Stimulated activated CD4-positive, alpha-beta T cell treated with anti-CD3 and anti-CD28 coated beads, Interleukin-2, amount 100 ng/mL, for 24 hours (primary cell): ENCODE measurements at regions not wholly inside any gene's neighbourhood (a gene's known extent, or its start where the extent isn't known, plus 50 kb on each side); places are given as distances from the start of the nearest gene placed in this dataset.
"Not testable (repeated sequence)": the region's sequence is repeated elsewhere in the genome, so short reads cannot be mapped to it uniquely, and the experiment has no call there.

ENCODE experiments used
- DNase-seq, 2 donors: peaks; one replicate each; pipeline ENCODE4 v3.0.0-alpha.2; 2020

DNA sequence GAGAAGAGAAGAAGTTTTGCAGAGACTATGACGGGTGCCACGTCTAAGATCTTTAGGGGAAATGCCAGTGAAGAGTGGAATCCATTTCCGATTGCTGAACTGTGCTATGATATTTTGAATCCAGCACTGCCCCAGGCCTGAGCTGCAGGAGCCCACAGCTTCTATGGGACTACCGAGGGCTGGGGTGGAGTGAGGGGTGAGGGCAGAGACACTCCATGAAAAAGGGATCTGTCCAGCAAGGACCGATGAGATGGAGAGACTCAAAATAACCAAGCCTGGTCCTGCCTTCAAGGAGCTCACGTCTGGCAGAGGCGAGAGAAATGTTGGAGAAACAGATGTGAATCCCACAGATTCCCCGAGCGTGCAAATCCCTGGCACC lies 79.8 kb upstream of the MEF2A start:
- DNase-seq: no peak

DNA sequence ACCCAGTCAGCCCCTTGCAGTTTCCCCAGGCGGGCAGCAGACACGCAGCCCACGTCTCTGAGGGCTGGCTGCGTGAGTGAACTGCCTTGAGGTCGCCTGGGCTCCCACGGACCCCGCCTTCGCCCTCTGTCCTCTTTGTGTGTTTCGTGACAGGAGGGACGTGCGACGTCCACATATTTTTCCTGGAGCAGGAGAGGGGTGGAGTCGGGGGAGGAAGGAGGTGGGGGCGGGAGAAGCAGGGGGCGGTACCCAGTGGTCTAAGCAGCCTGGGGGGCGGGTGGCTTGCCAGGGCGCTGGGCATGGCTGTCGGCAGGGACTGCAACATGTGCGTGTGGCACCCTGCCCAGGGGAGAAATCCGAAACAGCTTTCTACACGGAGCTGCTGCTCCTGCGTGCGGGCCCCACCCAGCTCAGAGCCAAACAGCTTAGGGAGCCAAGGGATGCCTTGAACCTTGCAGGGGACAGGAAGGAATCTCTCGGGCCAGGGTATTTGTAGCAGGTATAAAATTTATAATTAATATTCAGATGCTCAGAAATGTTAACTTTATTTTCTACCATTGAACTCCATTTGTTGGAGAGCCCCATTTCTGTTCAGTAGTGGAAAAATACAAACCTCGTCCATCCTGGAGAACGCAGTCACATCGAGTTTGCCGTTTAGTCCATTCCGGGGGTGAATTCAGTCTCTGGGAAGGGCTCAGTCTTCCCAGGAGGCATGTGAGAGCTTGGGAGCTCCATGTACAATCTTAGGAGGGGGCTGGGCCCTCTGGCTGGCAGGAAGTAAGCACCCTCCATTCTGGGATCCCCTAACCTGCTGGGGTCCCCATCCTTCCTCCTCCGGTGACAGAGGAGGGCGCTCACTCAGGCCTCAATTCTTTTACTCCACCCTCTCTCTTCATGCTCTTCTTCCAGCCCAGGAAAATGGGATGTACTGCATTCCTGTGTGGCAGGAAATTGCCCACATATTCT lies 79.1 kb upstream of the MEF2A start:
- DNase-seq: no peak

DNA sequence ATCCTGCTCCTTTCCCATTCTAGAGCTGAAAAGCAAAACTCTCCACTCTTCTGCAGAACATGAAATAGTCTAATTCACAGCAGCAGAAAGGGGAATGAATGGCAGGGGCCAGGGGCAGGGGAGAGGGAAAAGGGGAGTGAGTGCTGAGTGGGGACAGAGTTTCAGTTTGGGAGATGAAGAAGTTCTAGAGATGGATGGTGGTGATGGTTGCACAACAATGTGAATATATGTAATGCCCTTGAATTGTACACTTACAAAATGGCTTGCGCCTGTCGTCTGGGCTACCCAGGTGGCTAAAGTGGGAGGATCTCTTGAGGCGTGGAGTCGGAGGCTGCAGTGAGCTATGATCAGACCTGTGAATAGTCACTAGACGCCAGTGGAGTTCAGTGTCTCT lies 78.5 kb upstream of the MEF2A start:
- no peak for DNase-seq

DNA sequence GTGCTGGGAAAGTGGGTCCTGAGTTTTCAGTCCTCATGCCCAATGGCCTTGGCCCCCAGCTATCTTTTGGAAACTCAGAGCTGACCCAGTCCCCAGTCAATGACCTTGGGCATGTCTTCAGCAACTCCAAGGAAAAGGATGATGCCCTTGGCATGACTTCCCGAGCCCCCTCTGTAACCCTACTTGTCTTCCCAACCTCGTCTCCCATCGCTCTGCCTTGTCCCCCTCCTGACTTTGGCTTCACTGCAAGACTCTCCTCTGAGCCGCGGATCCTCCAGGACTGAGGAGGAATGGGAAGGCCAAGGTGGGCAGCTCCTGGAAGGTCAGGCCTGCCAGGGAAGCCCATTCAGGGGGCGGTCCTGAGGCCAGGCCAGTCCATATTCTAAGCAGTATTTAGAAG lies 73.5 kb upstream of the MEF2A start:
- no peak for DNase-seq

DNA sequence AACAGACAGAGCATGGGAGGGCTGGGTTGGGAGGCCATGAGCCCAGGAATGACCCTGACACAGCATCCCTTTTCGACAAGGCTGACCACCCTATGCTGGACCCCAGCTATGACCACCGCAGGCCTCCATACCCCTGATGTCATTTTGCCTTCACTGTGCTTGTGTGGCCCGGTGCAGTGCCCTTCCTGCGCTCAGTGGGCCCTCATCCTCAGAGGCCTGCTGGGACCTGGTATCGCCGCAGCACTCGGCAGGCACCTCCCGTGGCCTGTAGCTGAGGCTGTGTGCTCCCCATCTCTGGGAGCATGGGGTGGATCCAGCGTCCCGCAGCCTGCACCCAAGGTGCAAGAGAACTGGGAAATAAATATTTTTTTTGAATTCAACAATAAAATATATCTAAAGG lies 73.1 kb upstream of the MEF2A start:
- DNase-seq: no peak

DNA sequence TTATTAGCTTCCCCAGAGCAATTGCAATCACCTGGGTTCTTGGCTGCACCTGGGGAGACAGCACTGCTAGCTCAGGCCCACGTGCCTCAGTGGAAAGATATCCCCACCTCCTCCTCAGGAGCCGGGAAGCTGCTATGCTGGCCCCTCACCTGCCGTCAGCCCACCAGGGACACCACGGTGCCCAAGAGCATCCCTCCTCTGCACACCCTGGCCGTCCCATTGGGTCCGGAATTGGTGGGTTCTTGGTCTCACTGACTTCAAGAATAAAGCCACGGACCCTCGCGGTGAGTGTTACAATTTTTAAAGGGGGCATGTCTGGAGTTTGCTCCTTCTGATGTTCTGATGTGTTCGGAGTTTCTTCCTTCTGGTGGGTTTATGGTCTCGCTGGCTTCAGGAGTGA lies 72.3 kb upstream of the MEF2A start:
- no peak for DNase-seq

DNA sequence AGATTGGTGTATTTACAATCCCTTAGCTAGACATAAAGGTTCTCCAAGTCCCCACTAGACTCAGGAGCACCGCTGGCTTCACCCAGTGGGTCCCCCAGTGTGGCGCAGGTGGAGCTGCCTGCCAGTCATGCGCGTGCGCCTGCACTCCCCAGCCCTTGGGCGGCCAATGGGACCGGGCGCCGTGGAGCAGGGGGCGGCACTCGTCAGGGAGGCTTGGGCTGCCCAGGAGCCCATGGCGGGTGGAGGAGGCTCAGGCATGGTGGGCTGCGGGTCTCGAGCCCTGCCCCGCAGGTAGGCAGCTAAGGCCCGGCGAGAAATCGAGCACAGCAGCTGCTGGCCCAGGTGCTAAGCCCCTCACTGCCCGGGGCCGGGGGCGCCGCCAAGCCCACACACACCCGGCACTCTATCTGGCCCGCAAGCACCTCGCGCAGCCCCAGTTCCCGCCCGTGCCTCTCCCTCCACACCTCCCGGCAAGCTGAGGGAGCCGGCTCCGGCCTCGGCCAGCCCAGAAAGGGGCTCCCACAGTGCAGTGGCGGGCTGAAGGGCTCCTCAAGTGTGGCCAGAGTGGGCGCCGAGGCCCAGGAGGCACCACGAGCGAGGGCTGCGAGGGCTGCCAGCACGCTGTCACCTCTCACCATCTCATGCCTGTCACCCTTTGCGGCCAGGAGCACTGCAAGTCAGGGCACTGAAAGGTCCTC lies 71.1 kb upstream of the MEF2A start:
- DNase-seq: not testable (repeated sequence)

DNA sequence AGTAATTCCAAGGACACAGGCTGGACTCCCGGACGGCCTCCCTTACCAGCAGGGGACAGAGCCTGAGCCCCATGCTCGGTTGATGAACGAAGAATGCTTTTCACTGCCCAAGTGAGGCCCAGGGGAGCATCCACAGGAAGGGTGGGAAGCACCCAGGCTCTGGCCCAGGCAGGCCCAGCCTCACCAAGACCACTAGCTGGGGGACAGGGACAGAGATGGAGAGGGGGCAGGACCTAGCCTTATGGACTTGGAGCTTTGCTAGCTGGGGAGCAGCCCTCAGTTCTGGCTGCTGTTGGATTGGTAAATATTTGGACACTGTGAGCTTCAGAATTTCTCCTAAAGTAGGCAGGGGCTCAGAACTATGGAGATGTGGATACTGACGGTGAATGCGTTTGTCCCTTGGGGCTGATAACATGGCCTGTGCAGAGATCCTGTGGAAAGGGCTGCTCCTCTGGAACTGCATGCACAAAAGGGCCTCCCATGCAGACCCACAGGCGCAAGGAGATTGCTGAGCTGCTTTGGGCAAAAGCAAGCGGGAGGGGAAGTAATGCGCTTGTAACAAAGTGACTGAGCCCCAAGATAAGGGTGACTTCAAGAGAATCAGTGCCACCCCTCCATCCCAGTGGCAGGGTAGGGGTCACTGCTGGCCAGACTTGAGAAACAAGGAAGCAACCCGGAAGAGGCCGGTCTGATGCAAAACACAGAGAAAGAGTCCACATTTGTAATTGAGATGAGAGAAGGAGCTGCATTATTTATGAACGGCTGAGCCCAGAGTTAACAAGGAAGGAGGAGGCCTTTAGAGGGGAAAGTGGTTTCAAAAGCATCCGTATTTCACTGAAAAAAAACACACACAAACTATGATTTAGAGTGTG lies 70.1 kb upstream of the MEF2A start:
- DNase-seq: no peak

DNA sequence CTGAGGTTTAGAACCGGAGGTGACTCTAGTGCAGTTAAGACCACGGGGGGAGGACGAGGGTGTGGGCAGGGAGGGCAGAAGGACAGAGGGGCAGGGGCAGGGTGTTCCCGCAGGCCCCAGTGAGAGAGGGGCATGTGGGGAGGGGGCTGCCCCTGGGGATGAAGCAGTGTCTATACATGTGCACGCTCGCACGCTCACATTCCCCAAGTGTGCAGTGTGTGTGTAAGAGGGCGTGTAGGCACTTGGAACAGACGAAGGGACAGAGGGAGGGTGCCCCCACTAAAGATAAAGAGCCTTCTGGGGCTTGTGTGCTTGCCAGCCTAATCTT lies 69.5 kb upstream of the MEF2A start:
- DNase-seq: no peak

DNA sequence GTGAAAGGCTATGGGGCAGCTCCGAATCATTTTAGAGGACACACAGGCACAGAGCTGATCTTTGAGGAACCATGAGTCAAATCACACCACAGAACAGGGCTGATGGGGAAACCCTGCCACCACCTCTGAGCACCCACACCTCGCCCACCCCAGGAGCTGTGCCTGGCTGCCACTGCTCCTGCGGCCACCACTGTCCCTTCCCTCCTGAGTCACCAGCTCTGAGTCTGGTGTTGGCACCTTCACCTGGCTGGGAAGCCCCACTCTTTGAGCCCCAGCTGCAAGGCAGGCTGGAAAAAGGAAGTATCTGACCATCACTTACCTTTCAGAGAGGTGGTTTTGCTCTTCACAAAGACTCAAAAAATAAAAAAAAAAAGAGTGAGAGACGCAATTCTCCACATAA lies 63.6 kb upstream of the MEF2A start:
- peak in 1 of 2 donors; percentile 36 for DNase-seq

DNA sequence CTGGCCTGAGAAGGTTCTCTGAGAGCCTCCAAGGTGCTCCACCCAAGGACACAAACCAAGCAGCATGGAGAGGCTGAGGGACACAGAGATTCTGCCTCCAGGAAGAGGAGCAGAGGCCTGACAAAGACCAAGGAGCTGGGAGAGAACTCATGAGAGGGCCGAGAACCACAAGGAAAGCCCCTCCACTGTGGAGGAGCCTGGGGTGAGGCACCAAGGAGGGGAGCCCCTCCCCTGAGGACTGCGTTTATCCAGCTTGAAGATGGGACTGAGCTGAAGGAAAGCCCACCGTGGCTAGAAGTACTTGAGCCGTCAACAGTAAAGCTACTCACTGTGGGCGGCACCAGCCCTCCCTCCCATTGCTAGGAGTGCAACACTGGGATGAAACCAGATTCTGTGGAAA lies 63.1 kb upstream of the MEF2A start:
- no peak for DNase-seq

DNA sequence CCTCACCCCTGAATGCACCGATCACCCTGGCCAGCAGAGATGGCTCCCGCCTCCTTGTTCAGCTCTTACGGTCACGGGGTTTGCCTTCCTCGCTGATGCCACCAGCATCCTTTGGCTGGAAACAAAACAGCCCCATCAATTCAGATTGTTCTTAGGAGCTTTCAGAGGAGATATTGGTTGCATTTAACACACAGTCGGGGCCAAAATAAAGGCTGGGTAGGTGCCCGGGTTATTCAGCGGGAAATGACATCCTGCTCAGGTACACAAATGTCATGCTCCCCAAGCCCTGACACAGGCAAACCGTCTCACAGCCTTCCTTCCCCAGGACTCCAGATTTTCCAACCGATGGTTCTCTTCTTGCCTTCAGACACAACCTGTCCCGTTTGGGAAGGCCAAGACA lies 62.4 kb upstream of the MEF2A start:
- no peak for DNase-seq

DNA sequence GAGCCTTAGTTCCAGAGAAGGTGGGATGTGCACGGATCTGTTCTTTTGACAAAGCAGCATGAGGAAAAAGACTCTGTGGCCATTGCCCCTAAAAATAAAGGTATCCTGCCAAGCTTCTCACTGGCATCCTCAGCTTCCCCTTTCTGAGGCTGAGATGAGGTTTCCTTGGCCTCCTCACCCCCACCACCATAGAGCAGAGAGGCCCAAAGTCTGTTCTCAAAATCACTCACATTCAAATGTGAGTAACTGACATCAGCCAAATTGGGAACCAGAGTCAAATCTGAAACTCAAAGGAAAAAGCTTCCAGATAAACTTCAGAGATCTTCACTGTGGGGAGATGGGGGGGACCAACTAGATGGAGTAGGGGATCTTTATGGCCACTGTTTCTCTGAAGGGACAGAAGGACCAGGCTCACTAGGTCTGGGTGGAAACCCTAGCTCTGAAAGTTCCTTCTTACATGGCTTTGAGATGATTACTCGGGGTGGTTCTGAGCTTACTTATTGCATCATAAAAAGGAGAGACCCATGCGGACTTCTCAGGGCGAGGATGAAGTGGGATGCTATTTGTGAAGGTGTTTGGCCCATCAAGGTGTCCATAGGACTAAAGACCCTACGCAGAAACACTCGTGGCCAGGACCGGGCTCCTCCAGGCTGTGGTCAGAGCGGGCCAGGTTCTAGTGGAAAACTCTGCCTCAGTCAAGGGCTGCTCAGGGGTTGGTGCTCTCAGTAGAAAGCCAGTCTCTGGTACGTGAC lies 61.5 kb upstream of the MEF2A start:
- DNase-seq: no peak

DNA sequence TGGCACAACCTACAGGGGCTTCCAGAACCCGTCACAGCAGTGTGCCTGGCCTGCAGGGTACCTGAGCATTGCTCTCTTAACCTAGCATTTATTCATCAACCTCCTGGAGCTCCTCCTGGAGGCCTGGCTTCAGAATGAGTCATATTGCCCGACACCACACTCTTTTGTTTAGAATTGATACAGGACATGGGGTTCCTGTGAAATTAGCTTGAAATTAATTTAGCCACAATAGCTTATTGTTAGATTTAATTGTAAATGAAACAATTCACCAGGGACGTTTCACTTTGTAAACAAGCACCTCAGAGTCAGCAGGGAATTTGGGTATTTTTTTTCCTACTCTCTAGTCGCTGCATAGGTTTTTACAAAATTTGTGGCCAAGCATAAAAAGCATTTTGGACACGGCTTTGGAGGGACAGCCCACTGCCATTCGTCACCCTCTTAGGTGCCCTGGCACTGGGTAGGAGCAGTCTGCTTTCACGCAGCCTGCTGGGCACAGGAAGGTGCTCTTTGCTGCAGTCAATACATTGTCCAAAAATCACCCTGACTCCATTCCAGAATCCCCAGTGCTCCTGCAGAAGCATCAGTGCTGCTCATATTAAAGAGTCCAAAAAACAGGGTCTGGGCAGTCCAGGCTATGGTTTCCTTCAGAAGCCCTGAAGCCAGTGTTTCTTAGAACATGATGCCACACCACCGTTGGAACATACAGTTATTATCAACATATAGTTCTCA lies 60.8 kb upstream of the MEF2A start:
- no peak for DNase-seq

DNA sequence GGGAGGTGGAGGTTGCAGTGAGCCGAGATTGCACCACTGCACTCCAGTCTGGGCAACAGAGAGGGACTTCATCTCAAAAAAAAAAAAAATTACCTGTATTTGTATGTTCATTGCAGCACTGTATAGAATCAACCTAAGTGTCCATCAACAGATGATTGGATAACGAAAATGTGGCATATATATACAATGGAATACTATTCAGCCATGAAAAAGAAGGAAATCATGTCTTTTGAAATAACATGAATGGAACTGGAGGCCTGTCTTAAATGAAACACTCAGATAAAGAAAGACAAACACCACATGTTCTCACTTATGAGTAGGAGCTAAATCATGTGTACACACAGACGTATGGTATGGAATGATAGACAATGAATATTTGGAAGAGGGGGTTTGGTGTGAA lies 59.4 kb upstream of the MEF2A start:
- no peak for DNase-seq

DNA sequence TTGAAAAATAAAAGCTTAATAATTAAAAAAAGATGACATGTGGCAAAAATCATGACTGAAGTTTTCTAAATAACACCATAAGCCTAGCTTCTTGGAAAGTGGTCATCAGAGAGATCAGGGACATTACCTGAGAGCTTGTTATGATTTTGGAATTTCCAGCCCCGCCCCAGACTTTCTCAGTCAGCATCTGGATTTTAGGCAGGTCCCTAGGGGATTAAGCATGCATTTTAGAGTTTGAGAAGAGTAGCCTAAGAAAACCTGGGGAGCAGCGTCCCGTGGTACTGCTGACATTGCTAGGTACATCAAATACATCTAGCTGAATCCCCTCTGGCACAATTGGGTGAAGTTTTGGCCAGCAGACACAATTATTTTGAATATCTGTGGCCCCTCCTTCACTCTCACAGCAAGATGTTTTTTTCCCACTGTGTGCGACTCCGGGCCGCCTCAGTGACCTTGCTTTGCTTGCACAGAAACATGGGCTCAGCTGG lies 58.7 kb upstream of the MEF2A start:
- no peak for DNase-seq

DNA sequence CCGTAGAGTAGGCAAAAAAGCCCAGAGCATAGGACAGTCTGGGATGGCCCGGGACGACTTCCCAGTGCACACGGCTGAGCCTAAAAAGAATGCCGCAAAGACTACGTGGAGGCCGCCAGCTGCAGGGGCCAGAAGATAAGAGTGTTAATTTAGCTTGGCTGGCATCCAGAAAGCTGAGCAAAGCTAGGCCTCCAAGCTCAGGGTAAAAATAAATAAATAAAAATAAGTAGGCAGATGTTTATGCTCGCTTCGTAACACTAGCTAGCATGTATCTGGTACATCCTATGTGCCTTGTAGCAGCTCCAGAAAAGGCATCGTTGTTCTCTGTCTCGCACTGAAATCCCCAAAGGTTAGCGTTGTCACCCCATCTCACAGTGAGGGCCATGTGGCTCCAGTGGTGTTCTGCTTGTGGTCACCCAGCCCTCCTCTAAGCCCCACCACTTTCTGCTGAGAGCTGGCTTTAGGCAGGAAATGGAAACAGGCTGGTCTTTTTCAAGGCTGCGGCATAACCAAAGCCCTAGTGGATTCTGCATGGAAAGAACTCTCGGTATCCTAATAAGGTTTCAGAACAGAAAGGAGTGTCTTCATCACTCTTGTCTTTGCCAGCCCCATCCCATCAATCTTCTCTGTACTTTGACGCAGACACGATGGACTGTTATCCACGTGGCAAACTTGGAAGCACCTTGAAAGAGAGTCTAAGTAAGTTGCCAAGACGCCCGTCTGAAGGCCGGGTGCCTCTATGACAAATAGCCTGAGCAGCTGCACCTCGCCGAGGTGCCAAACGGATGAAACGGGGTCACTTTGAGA lies 58.1 kb upstream of the MEF2A start:
- no peak for DNase-seq

DNA sequence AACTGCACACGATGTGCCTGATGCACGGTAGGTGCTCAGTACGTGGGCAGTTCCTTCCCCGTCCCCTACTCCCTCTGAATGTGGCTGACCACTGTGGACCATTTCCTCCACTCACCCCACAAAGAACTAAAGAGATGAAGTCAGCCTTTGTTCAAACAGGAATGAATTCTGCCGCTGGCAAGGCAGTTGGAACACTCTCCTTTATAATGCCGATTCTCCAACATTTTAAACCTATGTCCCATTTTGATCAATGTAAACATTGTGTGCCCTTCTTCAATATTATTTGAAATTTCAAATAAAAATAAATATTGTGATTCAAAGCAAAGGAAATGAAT lies 57.5 kb upstream of the MEF2A start:
- no peak for DNase-seq

DNA sequence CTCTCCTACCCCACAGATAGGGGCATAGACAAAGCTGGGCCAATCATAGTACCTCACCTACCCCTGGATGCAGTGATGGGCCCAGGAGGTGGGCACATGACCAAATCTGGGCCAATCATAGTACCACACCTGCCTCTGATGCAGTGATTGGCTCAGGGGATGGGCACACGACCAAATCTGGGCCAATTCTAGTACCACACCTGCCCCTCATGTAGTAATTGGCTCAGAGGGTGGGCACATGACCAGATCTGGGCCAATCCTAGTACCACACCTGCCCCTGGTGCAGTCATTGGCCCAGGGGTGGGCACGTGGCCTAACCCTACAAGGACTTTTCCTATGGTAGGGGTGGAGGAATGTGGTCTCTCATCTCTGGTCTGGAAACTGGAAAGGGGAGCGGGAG lies 56.9 kb upstream of the MEF2A start:
- no peak for DNase-seq

DNA sequence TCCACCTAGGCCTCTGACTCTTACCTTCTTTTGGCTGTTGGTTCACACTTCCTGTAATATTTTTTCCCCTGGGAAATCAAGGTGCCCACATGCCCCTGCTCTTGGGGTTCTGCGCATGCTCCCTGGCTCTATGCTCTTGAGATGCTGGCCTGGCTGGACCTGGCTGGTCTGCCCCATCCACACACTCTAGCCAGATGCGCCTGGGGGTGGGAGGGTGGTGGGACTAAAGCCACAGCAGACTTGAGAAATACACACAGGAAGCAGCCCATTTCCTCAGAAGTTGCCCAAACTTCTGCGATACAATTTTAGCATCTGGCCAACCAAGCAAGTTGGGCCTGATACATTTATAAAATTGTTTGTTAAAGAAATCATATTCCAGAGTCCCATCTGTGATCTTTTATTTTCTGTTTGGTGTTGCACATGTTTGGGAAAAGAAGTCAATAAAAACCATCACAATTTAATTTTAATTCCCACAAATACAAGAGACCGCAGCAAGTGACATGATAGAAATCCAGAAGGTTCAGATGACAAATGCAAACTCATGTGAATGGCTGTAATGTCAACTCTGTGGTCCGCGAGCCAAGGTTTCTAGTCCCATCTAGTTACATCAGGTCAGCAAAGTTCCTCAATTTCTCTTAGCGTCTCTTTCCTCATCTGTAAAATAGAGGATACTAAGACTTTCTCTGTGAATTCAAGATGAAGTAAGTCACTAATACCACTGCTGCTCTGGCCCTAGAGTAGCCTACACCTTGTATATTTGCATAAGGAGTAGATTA lies 55.9 kb upstream of the MEF2A start:
- no peak for DNase-seq

DNA sequence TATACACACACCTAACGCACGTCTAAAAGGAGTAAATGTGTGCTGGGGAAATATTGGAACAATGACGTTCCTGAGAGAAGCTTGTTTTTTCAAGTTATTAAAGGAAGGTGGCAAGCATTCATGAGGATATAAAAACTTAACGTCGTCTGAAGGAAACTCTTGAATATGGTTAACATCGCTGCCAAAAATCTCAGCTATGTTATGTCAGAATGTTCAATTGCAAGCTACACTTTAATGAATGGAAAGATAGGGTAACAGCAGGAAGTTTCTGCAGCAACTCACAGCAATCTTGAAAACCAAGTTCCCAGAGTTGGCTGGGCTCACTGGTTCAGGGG lies 54.3 kb upstream of the MEF2A start:
- no peak for DNase-seq
